H9 (cell line): ENCODE measurements at regions not wholly inside any gene's neighbourhood (a gene's known extent, or its start where the extent isn't known, plus 50 kb on each side); places are given as distances from the start of the nearest gene placed in this dataset.

Source experiments
- DNase-seq: peaks from one replicate; pipeline ENCODE4 v3.0.0-alpha.2; 2017
- H2AFZ ChIP-seq: one replicate; pipeline ENCODE4 v1.6.1; 2013; ENCODE audit warnings: mild to moderate bottlenecking, low read length, control low read depth, moderate library complexity
- H2AK5ac ChIP-seq: 2 replicates; pipeline ENCODE4 v1.6.1; 2013; ENCODE audit warnings: low read length, control low read depth, mixed read lengths; ENCODE audit not compliant: insufficient read length
- H2BK120ac ChIP-seq: one replicate; pipeline ENCODE4 v1.6.1; 2013; ENCODE audit warnings: low read depth, mild to moderate bottlenecking, low read length, control low read depth, inconsistent platforms; ENCODE audit not compliant: poor library complexity, severe bottlenecking
- H2BK12ac ChIP-seq: 2 replicates; pipeline ENCODE4 v1.6.1; 2013; ENCODE audit warnings: low read length, control low read depth, mixed read lengths, low read depth; ENCODE audit not compliant: insufficient read length
- H2BK15ac ChIP-seq: 2 replicates; pipeline ENCODE4 v1.6.1; 2013; ENCODE audit warnings: low read depth, low read length, control low read depth
- H2BK20ac ChIP-seq: one replicate; pipeline ENCODE4 v1.6.1; 2013; ENCODE audit warnings: low read depth, mild to moderate bottlenecking, low read length, control low read depth, inconsistent platforms; ENCODE audit not compliant: poor library complexity, severe bottlenecking
- H2BK5ac ChIP-seq: 2 replicates; pipeline ENCODE4 v1.6.1; 2013; ENCODE audit warnings: low read length, control low read depth, mixed read lengths; ENCODE audit not compliant: insufficient read length
- H3K14ac ChIP-seq: 2 replicates; pipeline ENCODE4 v1.6.1; 2013; ENCODE audit warnings: low read length, control low read depth; ENCODE audit not compliant: insufficient read depth
- H3K18ac ChIP-seq: 2 replicates; pipeline ENCODE4 v1.6.1; 2013; ENCODE audit warnings: low read depth, mild to moderate bottlenecking, mixed read lengths, low read length, control low read depth; ENCODE audit not compliant: insufficient read length
- H3K23ac ChIP-seq: 2 replicates; pipeline ENCODE4 v1.6.1; 2013; ENCODE audit warnings: low read length, control low read depth, mixed read lengths, low read depth; ENCODE audit not compliant: insufficient read length
- H3K23me2 ChIP-seq: 2 replicates; pipeline ENCODE4 v1.6.1; 2013; ENCODE audit warnings: low read depth, mild to moderate bottlenecking, mixed read lengths, low read length, control low read depth; ENCODE audit not compliant: insufficient read length, poor library complexity, severe bottlenecking
- H3K27ac ChIP-seq: 2 replicates; pipeline ENCODE4 v1.5.1; 2013; ENCODE audit warnings: low read length, control low read depth, mixed read lengths, low read depth; ENCODE audit not compliant: insufficient read length
- H3K27me3 ChIP-seq: 2 replicates; pipeline ENCODE4 v1.6.1; 2013; ENCODE audit warnings: low read length, control low read depth, inconsistent platforms; ENCODE audit not compliant: insufficient read depth
- H3K4ac ChIP-seq: 2 replicates; pipeline ENCODE4 v1.6.1; 2013; ENCODE audit warnings: low read depth, mild to moderate bottlenecking, control low read depth, inconsistent platforms, low read length, moderate library complexity
- H3K4me1 ChIP-seq: 2 replicates; pipeline ENCODE4 v1.6.1; 2013; ENCODE audit warnings: low read length, control low read depth, inconsistent platforms; ENCODE audit not compliant: insufficient read depth
- H3K4me2 ChIP-seq: 2 replicates; pipeline ENCODE4 v1.6.1; 2013; ENCODE audit warnings: low read length, control low read depth, mixed read lengths; ENCODE audit not compliant: insufficient read length, insufficient read depth
- H3K56ac ChIP-seq: 2 replicates; pipeline ENCODE4 v1.6.1; 2013; ENCODE audit warnings: low read depth, mild to moderate bottlenecking, mixed read lengths, low read length, control low read depth; ENCODE audit not compliant: insufficient read length
- H3K79me1 ChIP-seq: 2 replicates; pipeline ENCODE4 v1.6.1; 2013; ENCODE audit warnings: low read depth, mild to moderate bottlenecking, moderate library complexity, low read length, control low read depth, inconsistent platforms; ENCODE audit not compliant: insufficient read depth, poor library complexity, severe bottlenecking
- H3K79me2 ChIP-seq: 2 replicates; pipeline ENCODE4 v1.6.1; 2013; ENCODE audit warnings: low read length, control low read depth, inconsistent platforms; ENCODE audit not compliant: insufficient read depth
- H3K9ac ChIP-seq: 2 replicates; pipeline ENCODE4 v1.6.1; 2013; ENCODE audit warnings: low read length, control low read depth, mixed read lengths; ENCODE audit not compliant: insufficient read length; ENCODE audit errors: extremely low read depth
- H3K9me3 ChIP-seq: one replicate; pipeline ENCODE4 v1.6.1; 2013; ENCODE audit warnings: low read depth, low read length, inconsistent platforms; ENCODE audit not compliant: control insufficient read depth
- H3T11ph ChIP-seq: one replicate; pipeline ENCODE4 v1.6.1; 2013; ENCODE audit warnings: mild to moderate bottlenecking, low read length, control low read depth, inconsistent platforms
- H4K20me1 ChIP-seq: one replicate; pipeline ENCODE4 v1.6.1; 2013; ENCODE audit not compliant: control insufficient read depth, insufficient read length, insufficient read depth
- H4K5ac ChIP-seq: 2 replicates; pipeline ENCODE4 v1.6.1; 2013; ENCODE audit warnings: low read depth, mild to moderate bottlenecking, mixed read lengths, low read length, control low read depth; ENCODE audit not compliant: insufficient read length
- H4K8ac ChIP-seq: replicated peaks from 2 replicates; pipeline ENCODE4 v1.6.1; 2013; ENCODE audit warnings: low read length, control low read depth, mixed read lengths, low read depth; ENCODE audit not compliant: insufficient read length
- H4K91ac ChIP-seq: 2 replicates; pipeline ENCODE4 v1.6.1; 2013; ENCODE audit warnings: low read depth, mild to moderate bottlenecking, moderate library complexity, mixed read lengths, low read length, control low read depth; ENCODE audit not compliant: insufficient read length
- H3K27ac Mint-ChIP-seq, 3 experiments: 2 replicates in 2 of 3; 3 replicates in 1 of 3; pipeline ENCODE4 v1.8.0; 2020 to 2021; ENCODE audit warnings: mixed read lengths in 3 of 3, mild to moderate bottlenecking in 1 of 3, moderate library complexity in 1 of 3
- H3K27me3 Mint-ChIP-seq: 2 replicates; pipeline ENCODE4 v1.8.0; 2021; ENCODE audit warnings: low read depth, mild to moderate bottlenecking, moderate library complexity, mixed read lengths
- H3K36me3 Mint-ChIP-seq, 3 experiments: 2 replicates in 2 of 3; 3 replicates in 1 of 3; pipeline ENCODE4 v1.8.0; 2020 to 2021; ENCODE audit warnings: low read depth in 3 of 3, mixed read lengths in 3 of 3; ENCODE audit not compliant: insufficient read depth in 1 of 3
- H3K4me1 Mint-ChIP-seq, 2 experiments: 2 replicates each; pipeline ENCODE4 v1.8.0; 2020; ENCODE audit warnings: mixed read lengths in 2 of 2
- H3K4me3 Mint-ChIP-seq, 2 experiments: 2 replicates in 1 of 2; 3 replicates in 1 of 2; pipeline ENCODE4 v1.8.0; 2020 to 2021; ENCODE audit warnings: mild to moderate bottlenecking in 2 of 2, mixed read lengths in 2 of 2, moderate library complexity in 1 of 2
- H3K9me3 Mint-ChIP-seq, 2 experiments: 2 replicates in 1 of 2; 3 replicates in 1 of 2; pipeline ENCODE4 v1.8.0; 2020; ENCODE audit warnings: mild to moderate bottlenecking in 2 of 2, mixed read lengths in 2 of 2, moderate library complexity in 1 of 2
- WGBS: extraction: QIAGEN DNeasy Blood & Tissue Kit; methylation state at CpG from one replicate; pipeline ENCODE4 v1.1.7; 2013; ENCODE audit warnings: missing lambda C conversion rate, low lambda C conversion rate, mixed read lengths; ENCODE audit not compliant: insufficient read length; ENCODE audit errors: extremely low coverage; 5-methylcytosine and 5-hydroxymethylcytosine counted together
- TF ChIP-seq, protein P1 (sequence below): fragments of 200-600 bp; sonication (generic); conservative IDR thresholded peaks from 3 replicates; pipeline ENCODE4 v1.8.0; 2021; ENCODE audit warnings: antibody characterized with exemption, mild to moderate bottlenecking

DNA sequence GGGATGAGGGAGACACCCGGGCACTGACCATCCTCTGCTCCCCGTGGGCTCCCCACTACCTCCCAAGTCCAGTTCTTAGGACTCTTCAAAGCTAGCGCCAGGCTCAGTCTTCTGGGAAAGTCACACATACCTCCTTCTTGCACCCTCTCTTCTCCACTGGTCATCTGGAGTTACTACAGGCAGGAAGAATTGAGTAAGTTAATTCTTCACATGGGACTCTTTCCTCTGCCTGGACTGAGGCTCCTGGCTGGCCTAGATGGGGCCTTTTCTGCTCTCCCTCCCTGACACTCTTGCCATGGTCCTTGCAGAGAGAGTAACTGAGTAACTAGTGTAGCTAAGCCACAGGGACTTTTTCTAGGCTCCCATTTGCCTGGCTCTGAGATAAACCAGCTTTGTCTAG, 96.5 kb upstream of the CELF4 start:
- Histone ChIP-seq H3K9ac (no peak overlapping the region), H3K23me2 (no peaks in the 10 kb centered on the region), H4K20me1 (peaks cover 3% of the 10 kb centered on the region), H2AK5ac (no peak overlapping the region), H3K4me1 (peaks cover 2% of the 10 kb centered on the region; the same call in 1 of the 2 replicates), H2BK5ac (no peak overlapping the region), H3K18ac (no peak overlapping the region), H4K8ac (no peak overlapping the region), H3K23ac (no peak overlapping the region), H3K27me3 (no peaks in the 10 kb centered on the region), H2AFZ (no peak overlapping the region), H3K79me2 (no peaks in the 10 kb centered on the region), H3T11ph (no peak overlapping the region), H3K27ac (no peak overlapping the region), H3K9me3 (no peaks in the 10 kb centered on the region), H3K14ac (no peak overlapping the region), H2BK12ac (no peak overlapping the region), H4K91ac (no peak overlapping the region), H3K79me1 (no peaks in the 10 kb centered on the region), H4K5ac (no peak overlapping the region), H3K56ac (no peak overlapping the region), H2BK20ac (no peak overlapping the region), H3K4me2 (no peak overlapping the region), H2BK15ac (no peak overlapping the region), H3K4ac (no peak overlapping the region), H2BK120ac (no peak overlapping the region)
- Mint-ChIP-seq H3K4me1 (peaks cover 11 to 12% of the 10 kb centered on the region in 2 experiments), H3K9me3 (no peaks in the 10 kb centered on the region; a peak in 1 of 5 replicates), H3K4me3 (no peak overlapping the region), H3K27me3 (peaks cover 4% of the 10 kb centered on the region), H3K36me3 (no peaks in the 10 kb centered on the region; a peak in 1 of 7 replicates), H3K27ac (no peak overlapping the region)
- no CpG with 5 or more reads among the region's 3 CpGs for WGBS
- DNase-seq, result no peak
- TF ChIP-seq, protein P1, sequence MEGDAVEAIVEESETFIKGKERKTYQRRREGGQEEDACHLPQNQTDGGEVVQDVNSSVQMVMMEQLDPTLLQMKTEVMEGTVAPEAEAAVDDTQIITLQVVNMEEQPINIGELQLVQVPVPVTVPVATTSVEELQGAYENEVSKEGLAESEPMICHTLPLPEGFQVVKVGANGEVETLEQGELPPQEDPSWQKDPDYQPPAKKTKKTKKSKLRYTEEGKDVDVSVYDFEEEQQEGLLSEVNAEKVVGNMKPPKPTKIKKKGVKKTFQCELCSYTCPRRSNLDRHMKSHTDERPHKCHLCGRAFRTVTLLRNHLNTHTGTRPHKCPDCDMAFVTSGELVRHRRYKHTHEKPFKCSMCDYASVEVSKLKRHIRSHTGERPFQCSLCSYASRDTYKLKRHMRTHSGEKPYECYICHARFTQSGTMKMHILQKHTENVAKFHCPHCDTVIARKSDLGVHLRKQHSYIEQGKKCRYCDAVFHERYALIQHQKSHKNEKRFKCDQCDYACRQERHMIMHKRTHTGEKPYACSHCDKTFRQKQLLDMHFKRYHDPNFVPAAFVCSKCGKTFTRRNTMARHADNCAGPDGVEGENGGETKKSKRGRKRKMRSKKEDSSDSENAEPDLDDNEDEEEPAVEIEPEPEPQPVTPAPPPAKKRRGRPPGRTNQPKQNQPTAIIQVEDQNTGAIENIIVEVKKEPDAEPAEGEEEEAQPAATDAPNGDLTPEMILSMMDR, result no peak
